NCI-H1417 (cell line): ENCODE measurements at regions not wholly inside any gene's neighbourhood (a gene's known extent, or its start where the extent isn't known, plus 50 kb on each side); places are given as distances from the start of the nearest gene placed in this dataset.
"Not testable (repeated sequence)": the region's sequence is repeated elsewhere in the genome, so short reads cannot be mapped to it uniquely, and the experiment has no call there.

ENCODE experiments used
- DNase-seq, 3 experiments: peaks; one replicate each; lab custom pipeline; 2025; lab: John Stamatoyannopoulos, UW

GRCh38 chr2:154507186-154507585 lies 191.3 kb upstream of the KCNJ3 start:
- DNase-seq: no peak

GRCh38 chr2:154518872-154519271 lies 179.6 kb upstream of the KCNJ3 start:
- DNase-seq: no peak

GRCh38 chr2:154520951-154521350 lies 177.5 kb upstream of the KCNJ3 start:
- DNase-seq: not testable (repeated sequence)

GRCh38 chr2:154526234-154526633 lies 172.3 kb upstream of the KCNJ3 start:
- DNase-seq: no peak

GRCh38 chr2:154527962-154528361 lies 170.5 kb upstream of the KCNJ3 start:
- DNase-seq: peak in 2 of 3 experiments; percentile 25 to 44

GRCh38 chr2:154532004-154532403 lies 166.5 kb upstream of the KCNJ3 start:
- DNase-seq: no peak

GRCh38 chr2:154532763-154533162 lies 165.7 kb upstream of the KCNJ3 start:
- DNase-seq: no peak

GRCh38 chr2:154533300-154533940 lies 165.1 kb upstream of the KCNJ3 start:
- DNase-seq: no peak

GRCh38 chr2:154537024-154537423 lies 161.5 kb upstream of the KCNJ3 start:
- DNase-seq: no peak

GRCh38 chr2:154537843-154538450 lies 160.5 kb upstream of the KCNJ3 start:
- peak in 2 of 3 experiments; percentile 17 to 68 for DNase-seq

GRCh38 chr2:154546341-154546740 lies 152.2 kb upstream of the KCNJ3 start:
- DNase-seq: no peak

- no peak for DNase-seq
These were observed 148.6 kb upstream of the KCNJ3 start for GRCh38 chr2:154549869-154550268.

- no peak for DNase-seq
These were observed 146.8 kb upstream of the KCNJ3 start for GRCh38 chr2:154551649-154552048.

GRCh38 chr2:154554046-154554445 lies 144.4 kb upstream of the KCNJ3 start:
- DNase-seq: no peak

- DNase-seq: no peak
These were observed 142.8 kb upstream of the KCNJ3 start for GRCh38 chr2:154555710-154556109.

- DNase-seq: peak in 1 of 3 experiments; percentile 22
These were observed 142.3 kb upstream of the KCNJ3 start for GRCh38 chr2:154556146-154556545.

- DNase-seq: no peak
These were observed 141.9 kb upstream of the KCNJ3 start for GRCh38 chr2:154556607-154557006.

GRCh38 chr2:154557906-154558305 lies 140.6 kb upstream of the KCNJ3 start:
- no peak for DNase-seq

GRCh38 chr2:154565433-154565832 lies 133.1 kb upstream of the KCNJ3 start:
- no peak for DNase-seq

GRCh38 chr2:154568413-154568812 lies 130.1 kb upstream of the KCNJ3 start:
- no peak for DNase-seq

GRCh38 chr2:154570501-154570900 lies 128.0 kb upstream of the KCNJ3 start:
- no peak for DNase-seq

- DNase-seq: not testable (repeated sequence)
These were observed 121.8 kb upstream of the KCNJ3 start for GRCh38 chr2:154576699-154577098.

GRCh38 chr2:154577390-154577789 lies 121.1 kb upstream of the KCNJ3 start:
- no peak for DNase-seq

- no peak for DNase-seq
These were observed 117.7 kb upstream of the KCNJ3 start for GRCh38 chr2:154580767-154581166.
